ENCODE measurements at regions not wholly inside any gene's neighbourhood (a gene's known extent, or its start where the extent isn't known, plus 50 kb on each side); places are given as distances from the start of the nearest gene placed in this dataset.

DNA sequence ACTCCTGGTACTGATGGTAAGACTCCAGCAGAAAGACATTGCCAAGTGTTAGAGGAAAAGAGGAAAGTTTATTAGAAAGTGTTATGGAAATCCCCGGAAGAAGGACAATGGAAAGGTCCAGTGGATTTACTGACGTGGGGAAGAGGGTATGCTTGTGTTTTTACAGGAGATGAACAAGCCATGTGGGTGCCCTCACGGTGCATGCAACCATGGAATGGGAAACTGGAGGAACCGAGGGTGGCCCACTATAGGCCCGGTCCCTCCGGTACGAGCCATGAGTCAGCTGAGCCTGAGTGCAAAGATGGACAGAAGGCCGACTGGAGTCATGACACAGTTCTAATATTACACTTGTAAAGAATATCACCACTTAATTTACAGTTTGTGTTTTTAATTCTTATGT lies 123.3 kb upstream of the ZCCHC13 start:
- no peak overlapping the region for H3K27ac ChIP-seq (ENCODE audit: low read length in 2 of 2)
- no peaks in the 10 kb centered on the region for H3K79me2 ChIP-seq (ENCODE audit: control insufficient read depth, insufficient read depth, low read length)
- Mint-ChIP-seq H3K9me3 (ENCODE audit: insufficient read depth) (no peaks in the 10 kb centered on the region), H3K27me3 (no peaks in the 10 kb centered on the region), H3K4me1 (no peaks in the 10 kb centered on the region), H3K27ac (no peak overlapping the region), H3K4me3 (no peak overlapping the region)
- intact Hi-C loops (cut with micrococcal nuclease) = no loop called here
- H3K9ac ChIP-seq (ENCODE audit: low read length) = no peak overlapping the region
- no peaks in the 10 kb centered on the region for H3K36me3 ChIP-seq (replicated peaks in 1 of 2; ENCODE audit: control extremely low read depth in 1 of 2, control insufficient read depth in 1 of 2, extremely low read depth in 1 of 2, insufficient read depth in 2 of 2, low read length in 1 of 2)
- no peak overlapping the region for H3K4me3 ChIP-seq (ENCODE audit: control extremely low read depth in 1 of 5, extremely low read depth in 1 of 5, insufficient read depth in 1 of 5, low read depth in 2 of 5, low read length in 4 of 5)
- no peaks in the 10 kb centered on the region for H3K4me1 ChIP-seq (ENCODE audit: control insufficient read depth in 2 of 2, insufficient read depth in 2 of 2, low read length in 2 of 2)
- CTCF ChIA-PET = no interaction called here
- no peaks in the 10 kb centered on the region for H3K9me3 ChIP-seq (ENCODE audit: control extremely low read depth in 1 of 3, control insufficient read depth in 2 of 3, insufficient read depth in 1 of 3, low read length in 2 of 3)
- no peaks in the 10 kb centered on the region for H4K20me1 ChIP-seq (ENCODE audit: control insufficient read depth, insufficient read depth, low read length, poor library complexity, severe bottlenecking)
- DNase-seq (no peak), ATAC-seq (ENCODE audit: low read depth) (no peak)
- POLR2A ChIA-PET = no interaction called here
- WGBS (ENCODE audit: insufficient coverage) = 100% methylated on average over 2 of the region's 8 CpGs
- no peak overlapping the region for H2AFZ ChIP-seq (ENCODE audit: insufficient read depth, low read depth, low read length, poor library complexity, severe bottlenecking)
- H3K27me3 ChIP-seq (replicated peaks in 1 of 4; ENCODE audit: control extremely low read depth in 1 of 4, control insufficient read depth in 3 of 4, insufficient read depth in 4 of 4, low read length in 3 of 4) = no peaks in the 10 kb centered on the region
- H3K4me2 ChIP-seq (replicated peaks; ENCODE audit: low read depth, low read length, poor library complexity, severe bottlenecking) = no peak overlapping the region
- TF ChIP-seq CTCF (IDR thresholded peaks at IDR 0.05) (no peak), EZH2 (IDR thresholded peaks at IDR 0.05; ENCODE audit: borderline replicate concordance, insufficient read depth, low read depth, low read length, poor library complexity, severe bottlenecking) (no peak)

GRCh38 chrX:74179990-74180389 lies 124.0 kb upstream of the ZCCHC13 start:
- no CpG with 5 or more reads among the region's 3 CpGs for WGBS (ENCODE audit: insufficient coverage)
- Histone ChIP-seq H3K4me3 (ENCODE audit: control extremely low read depth in 1 of 5, extremely low read depth in 1 of 5, insufficient read depth in 1 of 5, low read depth in 2 of 5, low read length in 4 of 5) (no peak overlapping the region), H4K20me1 (ENCODE audit: control insufficient read depth, insufficient read depth, low read length, poor library complexity, severe bottlenecking) (no peaks in the 10 kb centered on the region), H3K4me2 (replicated peaks; ENCODE audit: low read depth, low read length, poor library complexity, severe bottlenecking) (no peak overlapping the region), H3K4me1 (ENCODE audit: control insufficient read depth in 2 of 2, insufficient read depth in 2 of 2, low read length in 2 of 2) (no peaks in the 10 kb centered on the region), H3K9me3 (ENCODE audit: control extremely low read depth in 1 of 3, control insufficient read depth in 2 of 3, insufficient read depth in 1 of 3, low read length in 2 of 3) (no peaks in the 10 kb centered on the region), H3K27me3 (replicated peaks in 1 of 4; ENCODE audit: control extremely low read depth in 1 of 4, control insufficient read depth in 3 of 4, insufficient read depth in 4 of 4, low read length in 3 of 4) (no peaks in the 10 kb centered on the region), H3K79me2 (ENCODE audit: control insufficient read depth, insufficient read depth, low read length) (no peaks in the 10 kb centered on the region), H3K9ac (ENCODE audit: low read length) (no peak overlapping the region), H2AFZ (ENCODE audit: insufficient read depth, low read depth, low read length, poor library complexity, severe bottlenecking) (no peak overlapping the region), H3K27ac (ENCODE audit: low read length in 2 of 2) (no peak overlapping the region), H3K36me3 (replicated peaks in 1 of 2; ENCODE audit: control extremely low read depth in 1 of 2, control insufficient read depth in 1 of 2, extremely low read depth in 1 of 2, insufficient read depth in 2 of 2, low read length in 1 of 2) (no peaks in the 10 kb centered on the region)
- Mint-ChIP-seq H3K27ac (no peak overlapping the region), H3K4me1 (no peaks in the 10 kb centered on the region), H3K27me3 (no peaks in the 10 kb centered on the region), H3K4me3 (no peak overlapping the region), H3K9me3 (ENCODE audit: insufficient read depth) (no peaks in the 10 kb centered on the region)
- DNase-seq (no peak), ATAC-seq (ENCODE audit: low read depth) (no peak)
- intact Hi-C loops (cut with micrococcal nuclease) = no loop called here
- CTCF ChIA-PET = no interaction called here
- TF ChIP-seq EZH2 (IDR thresholded peaks at IDR 0.05; ENCODE audit: borderline replicate concordance, insufficient read depth, low read depth, low read length, poor library complexity, severe bottlenecking) = no peak
- TF ChIP-seq CTCF (IDR thresholded peaks at IDR 0.05) = no peak
- POLR2A ChIA-PET = no interaction called here
